ENCODE measurements at regions not wholly inside any gene's neighbourhood (a gene's known extent, or its start where the extent isn't known, plus 50 kb on each side); places are given as distances from the start of the nearest gene placed in this dataset.
A peak's percentile ranks its signal among the peaks of the same experiment; 100 is the strongest.

DNA sequence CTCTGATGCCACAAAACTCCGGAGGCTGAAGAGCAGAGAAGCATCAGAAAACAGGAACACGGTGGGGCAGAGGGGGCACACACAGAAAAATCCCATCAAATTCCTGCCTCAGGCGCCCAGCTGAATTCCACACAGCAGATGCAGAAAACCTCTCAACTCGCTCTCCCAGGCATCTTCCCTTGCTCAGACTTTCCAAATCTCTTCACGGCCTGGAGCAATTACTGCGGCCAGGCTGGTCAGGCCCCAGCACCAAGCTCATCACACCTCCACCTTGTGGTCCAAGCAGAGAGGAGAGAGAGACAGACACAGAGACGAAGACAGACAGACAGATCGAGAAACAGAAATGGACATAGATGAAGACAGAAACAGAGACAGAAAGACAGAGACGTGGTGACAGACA, 89.0 kb downstream of the NCOR2 start:
- Histone ChIP-seq H3K27ac (peak overlapping the region; percentile 24; the same call in 1 of the 2 replicates), H3K27me3 (ENCODE audit: insufficient read depth, low read depth, severe bottlenecking) (no peaks in the 10 kb centered on the region), H3K9me3 (ENCODE audit: severe bottlenecking) (no peaks in the 10 kb centered on the region), H3K4me3 (ENCODE audit: low read depth, low read length) (no peak overlapping the region), H3K36me3 (peaks cover 92% of the 10 kb centered on the region)
- no peak for DNase-seq
- TF ChIP-seq, protein P1, sequence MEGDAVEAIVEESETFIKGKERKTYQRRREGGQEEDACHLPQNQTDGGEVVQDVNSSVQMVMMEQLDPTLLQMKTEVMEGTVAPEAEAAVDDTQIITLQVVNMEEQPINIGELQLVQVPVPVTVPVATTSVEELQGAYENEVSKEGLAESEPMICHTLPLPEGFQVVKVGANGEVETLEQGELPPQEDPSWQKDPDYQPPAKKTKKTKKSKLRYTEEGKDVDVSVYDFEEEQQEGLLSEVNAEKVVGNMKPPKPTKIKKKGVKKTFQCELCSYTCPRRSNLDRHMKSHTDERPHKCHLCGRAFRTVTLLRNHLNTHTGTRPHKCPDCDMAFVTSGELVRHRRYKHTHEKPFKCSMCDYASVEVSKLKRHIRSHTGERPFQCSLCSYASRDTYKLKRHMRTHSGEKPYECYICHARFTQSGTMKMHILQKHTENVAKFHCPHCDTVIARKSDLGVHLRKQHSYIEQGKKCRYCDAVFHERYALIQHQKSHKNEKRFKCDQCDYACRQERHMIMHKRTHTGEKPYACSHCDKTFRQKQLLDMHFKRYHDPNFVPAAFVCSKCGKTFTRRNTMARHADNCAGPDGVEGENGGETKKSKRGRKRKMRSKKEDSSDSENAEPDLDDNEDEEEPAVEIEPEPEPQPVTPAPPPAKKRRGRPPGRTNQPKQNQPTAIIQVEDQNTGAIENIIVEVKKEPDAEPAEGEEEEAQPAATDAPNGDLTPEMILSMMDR (IDR thresholded peaks at IDR 0.05; ENCODE audit: low read depth, low read length) = no peak

DNA sequence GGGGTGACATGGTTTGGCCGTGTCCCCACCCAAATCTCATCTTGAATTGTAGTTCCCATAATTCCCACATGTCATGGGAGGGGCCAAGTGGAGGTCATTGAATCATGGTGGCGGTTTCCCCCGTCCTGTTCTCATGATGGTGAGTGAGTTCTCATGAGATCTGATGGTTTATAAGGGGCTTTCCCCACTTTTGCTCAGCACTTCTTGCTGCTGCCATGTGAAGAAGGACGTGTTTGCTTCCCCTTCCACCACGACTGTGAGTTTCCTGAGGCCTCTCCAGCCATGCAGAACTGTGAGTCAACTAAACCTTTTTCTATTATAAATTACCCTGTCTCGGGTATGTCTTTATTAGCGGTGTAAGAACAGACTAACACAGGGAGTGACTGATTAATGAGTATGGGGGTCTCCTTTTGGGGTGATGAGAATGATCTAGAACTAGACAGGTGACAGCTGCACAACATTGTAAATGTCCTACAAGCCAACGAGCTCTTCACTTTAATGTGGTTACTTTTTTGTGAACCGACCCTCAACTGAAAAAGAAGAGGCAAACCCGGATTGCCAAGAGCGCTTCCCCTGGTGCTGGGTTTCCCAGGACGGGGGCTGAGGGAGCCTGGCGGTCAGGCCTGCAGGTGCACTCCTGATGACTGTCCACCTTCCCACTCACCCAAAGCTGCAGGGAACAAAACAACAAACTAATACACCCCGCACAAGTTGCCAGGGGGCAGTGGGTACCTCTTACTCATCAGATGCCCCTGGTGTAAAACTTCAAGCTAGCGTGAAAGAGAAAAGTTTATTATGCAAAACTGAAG, 90.1 kb downstream of the NCOR2 start:
- TF ChIP-seq, protein P1 (IDR thresholded peaks at IDR 0.05; ENCODE audit: low read depth, low read length) = no peak
- H3K36me3 ChIP-seq = peaks cover 92% of the 10 kb centered on the region
- peaks cover 7% of the 10 kb centered on the region for H3K9me3 ChIP-seq (ENCODE audit: severe bottlenecking)
- H3K27me3 ChIP-seq (ENCODE audit: insufficient read depth, low read depth, severe bottlenecking) = no peaks in the 10 kb centered on the region
- no peak overlapping the region for H3K4me3 ChIP-seq (ENCODE audit: low read depth, low read length)
- DNase-seq = no peak
- H3K27ac ChIP-seq = 0 out of 2 replicates have a peak overlapping the region, but pooled peaks have one; percentile 10

DNA sequence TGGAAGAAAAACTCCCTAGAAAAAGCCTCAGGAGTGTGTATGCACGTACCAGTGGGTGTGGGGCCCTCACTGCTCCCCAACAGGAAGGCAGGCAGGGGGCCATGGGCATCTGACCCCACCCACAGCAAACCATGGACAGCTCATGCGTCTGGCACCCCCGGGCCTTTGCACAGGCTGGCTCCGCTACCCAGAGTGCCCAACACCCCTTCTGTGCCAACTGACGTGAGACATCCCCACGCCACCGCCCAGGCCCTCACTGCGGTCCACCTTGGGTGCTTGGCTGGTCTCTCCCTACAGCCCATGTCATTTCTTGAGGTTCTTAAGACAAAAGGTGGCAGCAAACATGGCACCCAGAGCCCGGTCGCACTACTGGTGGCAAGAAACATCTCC, 91.4 kb downstream of the NCOR2 start:
- H3K27ac ChIP-seq = no peak overlapping the region
- no peak for DNase-seq
- H3K36me3 ChIP-seq = peaks cover 92% of the 10 kb centered on the region

DNA sequence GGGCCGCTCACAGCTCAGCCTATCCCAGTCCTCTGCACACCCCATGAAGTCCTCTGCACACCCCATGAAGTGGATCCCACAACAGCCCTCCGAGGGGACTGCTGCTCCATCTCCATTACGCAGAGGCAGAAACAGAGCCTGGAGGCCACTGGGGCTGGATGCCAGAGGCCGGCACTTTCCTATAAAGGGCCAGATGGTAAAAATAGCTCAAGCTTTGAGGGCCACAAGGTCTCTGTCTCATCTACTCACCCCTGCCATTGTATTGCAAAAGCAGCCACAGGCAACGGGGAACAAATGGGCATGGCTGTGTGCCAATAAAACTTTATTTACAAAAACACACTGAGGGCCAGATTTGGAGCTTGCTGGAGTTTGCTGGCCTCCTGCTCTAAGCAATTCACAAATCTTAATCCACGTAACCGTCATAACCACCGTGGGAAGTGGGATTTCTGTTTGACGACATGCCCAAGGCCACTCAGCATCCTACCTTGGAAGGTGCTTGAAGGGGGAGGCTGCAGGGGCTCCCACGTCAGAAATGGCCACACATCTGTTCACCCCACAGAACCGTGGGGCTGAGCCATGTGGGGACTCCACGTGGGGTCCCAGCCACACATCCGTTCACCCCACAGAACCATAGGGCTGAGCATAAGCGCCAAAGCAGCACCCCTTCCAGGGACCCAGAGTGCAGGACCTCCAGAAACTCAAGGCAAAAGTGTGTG, 92.0 kb downstream of the NCOR2 start:
- H3K36me3 ChIP-seq = peaks cover 98% of the 10 kb centered on the region
- TF ChIP-seq, protein P1 (IDR thresholded peaks at IDR 0.05; ENCODE audit: low read depth, low read length) = no peak

More for the DNA sequence above, 91.4 kb downstream of the NCOR2 start:
- TF ChIP-seq, protein P1 (IDR thresholded peaks at IDR 0.05; ENCODE audit: low read depth, low read length) = no peak
- Histone ChIP-seq H3K4me3 (ENCODE audit: low read depth, low read length) (no peak overlapping the region), H3K9me3 (ENCODE audit: severe bottlenecking) (peaks cover 7% of the 10 kb centered on the region), H3K27me3 (ENCODE audit: insufficient read depth, low read depth, severe bottlenecking) (no peaks in the 10 kb centered on the region)

DNA sequence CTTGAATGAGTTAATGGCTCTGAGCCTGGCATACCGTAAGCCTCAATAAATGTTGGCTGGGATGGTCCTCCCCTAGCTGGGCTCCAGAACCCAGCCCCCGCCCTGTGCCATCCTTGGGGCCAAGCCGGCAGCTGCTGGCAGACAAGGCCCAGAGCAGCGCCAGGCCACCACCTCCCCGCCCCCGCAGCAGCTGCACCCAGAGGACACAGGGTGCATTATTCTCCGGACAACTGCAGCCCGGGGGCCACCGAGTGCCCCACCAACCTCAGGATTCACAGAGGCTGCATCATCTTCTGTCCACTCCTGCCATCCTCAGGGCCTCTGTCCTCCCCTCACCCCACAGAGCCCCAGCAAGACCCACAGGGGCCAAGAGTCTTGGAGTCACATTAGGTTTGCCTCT, 92.7 kb downstream of the NCOR2 start:
- peaks cover 99% of the 10 kb centered on the region for H3K36me3 ChIP-seq
- H3K4me3 ChIP-seq (ENCODE audit: low read depth, low read length) = no peak overlapping the region
- H3K27me3 ChIP-seq (ENCODE audit: insufficient read depth, low read depth, severe bottlenecking) = no peaks in the 10 kb centered on the region
- DNase-seq = no peak
- no peak overlapping the region for H3K27ac ChIP-seq
- TF ChIP-seq, protein P1 (IDR thresholded peaks at IDR 0.05; ENCODE audit: low read depth, low read length) = no peak
- H3K9me3 ChIP-seq (ENCODE audit: severe bottlenecking) = peaks cover 7% of the 10 kb centered on the region

More for the DNA sequence above, 92.0 kb downstream of the NCOR2 start:
- H3K9me3 ChIP-seq (ENCODE audit: severe bottlenecking) = peaks cover 7% of the 10 kb centered on the region
- no peaks in the 10 kb centered on the region for H3K27me3 ChIP-seq (ENCODE audit: insufficient read depth, low read depth, severe bottlenecking)
- no peak overlapping the region for H3K4me3 ChIP-seq (ENCODE audit: low read depth, low read length)
- DNase-seq = no peak
- H3K27ac ChIP-seq = no peak overlapping the region
